ENCODE measurements at regions not wholly inside any gene's neighbourhood (a gene's known extent, or its start where the extent isn't known, plus 50 kb on each side); places are given as distances from the start of the nearest gene placed in this dataset.

- Histone ChIP-seq H3K36me3 (no peaks in the 10 kb centered on the region), H3K9me3 (no peaks in the 10 kb centered on the region), H3K27ac (no peak overlapping the region), H3K4me1 (no peaks in the 10 kb centered on the region), H3K4me3 (no peak overlapping the region), H3K27me3 (no peaks in the 10 kb centered on the region)
- no peak for TF ChIP-seq POLR2AphosphoS5 (IDR thresholded peaks at IDR 0.05)
- TF ChIP-seq POLR2A (IDR thresholded peaks at IDR 0.05): no peak
- TF ChIP-seq CTCF (IDR thresholded peaks at IDR 0.05): no peak
- no peak for DNase-seq (ENCODE audit: low spot score in 2 of 2)
- intact Hi-C loops (cut with DNase I; ENCODE audit: low total_unique reads): no loop called here
Observed at GRCh38 chr2:83859553-83859952, 599.5 kb downstream of the SUCLG1 start.

- Histone ChIP-seq H3K9me3 (no peaks in the 10 kb centered on the region), H3K27me3 (no peaks in the 10 kb centered on the region), H3K4me1 (no peaks in the 10 kb centered on the region), H3K36me3 (no peaks in the 10 kb centered on the region), H3K27ac (no peak overlapping the region), H3K4me3 (no peak overlapping the region)
- TF ChIP-seq POLR2A (IDR thresholded peaks at IDR 0.05) (no peak), POLR2AphosphoS5 (IDR thresholded peaks at IDR 0.05) (no peak), CTCF (IDR thresholded peaks at IDR 0.05) (no peak)
- DNase-seq (ENCODE audit: low spot score in 2 of 2): peak in 1 of 2 donors; percentile 40
- intact Hi-C loops (cut with DNase I; ENCODE audit: low total_unique reads): no loop called here
Observed at GRCh38 chr2:83851066-83851465, 608.0 kb downstream of the SUCLG1 start.

DNA sequence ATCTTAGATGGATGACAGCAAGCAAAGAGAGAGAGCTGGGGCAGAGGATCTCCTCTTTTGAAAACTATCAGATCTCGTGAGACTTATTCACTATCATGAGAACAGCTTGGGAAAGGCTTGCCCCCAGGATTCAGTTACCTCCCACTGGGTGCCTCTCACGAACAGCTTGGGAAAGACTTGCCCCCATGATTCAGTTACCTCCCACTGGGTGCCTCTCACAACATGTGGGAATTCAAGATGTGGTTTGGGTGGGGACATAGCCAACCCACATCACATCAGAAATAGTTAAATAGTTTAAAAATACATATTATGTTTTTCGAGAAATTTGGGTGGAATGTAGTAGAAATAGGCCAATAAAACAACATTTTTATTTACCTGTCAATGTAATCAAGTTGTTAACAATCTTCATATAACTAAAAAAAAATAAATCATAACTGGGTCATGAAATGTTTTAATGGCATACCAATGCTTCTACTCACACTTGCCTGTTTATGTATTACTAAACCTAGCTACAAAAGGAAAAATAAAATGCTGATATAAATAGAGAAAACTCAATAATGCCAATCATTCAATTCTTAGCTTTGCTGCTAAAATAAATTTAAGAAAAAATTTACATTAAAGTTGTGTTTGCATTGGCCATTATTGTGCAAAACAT, 608.9 kb downstream of the SUCLG1 start:
- no peak overlapping the region for H3K27ac ChIP-seq
- no peak for TF ChIP-seq POLR2AphosphoS5 (IDR thresholded peaks at IDR 0.05)
- TF ChIP-seq POLR2A (IDR thresholded peaks at IDR 0.05): no peak
- no peak for TF ChIP-seq CTCF (IDR thresholded peaks at IDR 0.05)
- H3K27me3 ChIP-seq: no peaks in the 10 kb centered on the region
- intact Hi-C loops (cut with DNase I; ENCODE audit: low total_unique reads): no loop called here
- H3K4me1 ChIP-seq: no peaks in the 10 kb centered on the region
- no peaks in the 10 kb centered on the region for H3K9me3 ChIP-seq
- no peak for DNase-seq (ENCODE audit: low spot score in 2 of 2)
- no peaks in the 10 kb centered on the region for H3K36me3 ChIP-seq
- no peak overlapping the region for H3K4me3 ChIP-seq

DNA sequence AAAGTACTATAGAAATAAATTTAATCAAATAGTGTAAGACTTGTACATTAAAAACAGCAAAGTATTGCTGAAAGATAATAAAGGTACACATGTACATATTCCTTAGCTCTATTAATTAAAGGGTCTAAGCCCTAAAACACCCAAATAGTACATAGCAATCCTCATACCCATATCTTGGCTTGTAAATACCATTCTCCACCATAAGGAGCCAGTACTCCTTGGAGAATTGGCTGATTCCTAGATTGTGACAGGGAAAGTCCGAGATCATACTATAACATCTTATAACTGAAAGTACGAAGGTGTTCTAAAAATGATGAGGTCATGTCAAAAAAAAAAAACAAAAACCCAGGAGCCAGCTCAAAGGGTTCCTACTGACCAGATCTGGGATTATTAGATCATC, 614.6 kb downstream of the SUCLG1 start:
- no peak for TF ChIP-seq POLR2AphosphoS5 (IDR thresholded peaks at IDR 0.05)
- TF ChIP-seq CTCF (IDR thresholded peaks at IDR 0.05): no peak
- TF ChIP-seq POLR2A (IDR thresholded peaks at IDR 0.05): no peak
- no peaks in the 10 kb centered on the region for H3K27me3 ChIP-seq
- no peak overlapping the region for H3K4me3 ChIP-seq
- H3K36me3 ChIP-seq: no peaks in the 10 kb centered on the region
- no peaks in the 10 kb centered on the region for H3K9me3 ChIP-seq
- intact Hi-C loops (cut with DNase I; ENCODE audit: low total_unique reads): no loop called here
- no peak overlapping the region for H3K27ac ChIP-seq
- no peak for DNase-seq (ENCODE audit: low spot score in 2 of 2)
- H3K4me1 ChIP-seq: no peaks in the 10 kb centered on the region

DNA sequence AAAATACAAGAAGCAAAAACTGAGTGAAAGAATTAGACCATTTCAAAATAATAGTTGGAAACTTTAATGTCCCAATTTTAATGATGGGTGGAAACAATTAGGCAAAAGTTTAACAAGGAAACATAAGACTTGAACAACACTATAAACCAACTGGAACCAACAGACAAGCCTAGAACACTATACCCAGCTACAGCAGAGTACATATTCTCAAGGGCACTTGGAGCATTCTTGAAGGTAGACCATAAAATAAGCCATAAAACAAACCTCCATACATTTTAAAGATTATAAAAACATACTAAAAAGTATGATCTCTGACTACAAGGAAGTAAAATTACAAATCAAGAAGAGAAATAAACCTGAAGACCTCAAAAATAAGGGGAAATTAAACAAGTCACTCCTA, 616.7 kb downstream of the SUCLG1 start:
- TF ChIP-seq POLR2A (IDR thresholded peaks at IDR 0.05) (no peak), POLR2AphosphoS5 (IDR thresholded peaks at IDR 0.05) (no peak), CTCF (IDR thresholded peaks at IDR 0.05) (no peak)
- DNase-seq (ENCODE audit: low spot score in 2 of 2): no peak
- Histone ChIP-seq H3K36me3 (no peaks in the 10 kb centered on the region), H3K27me3 (no peaks in the 10 kb centered on the region), H3K9me3 (no peaks in the 10 kb centered on the region), H3K4me3 (no peak overlapping the region), H3K4me1 (no peaks in the 10 kb centered on the region), H3K27ac (no peak overlapping the region)
- intact Hi-C loops (cut with DNase I; ENCODE audit: low total_unique reads): no loop called here

Measured in breast epithelium (tissue), 4 donors.